K562 (cell line): ENCODE measurements at regions not wholly inside any gene's neighbourhood (a gene's known extent, or its start where the extent isn't known, plus 50 kb on each side); places are given as distances from the start of the nearest gene placed in this dataset.

Experiments used
- ATF3 ChIP-seq, 2 experiments: fragments of 450-650 bp in 1 of 2; sonication (generic) in 1 of 2; formaldehyde crosslinking in 1 of 2; IDR thresholded peaks in 1 of 2; conservative IDR thresholded peaks in 1 of 2; 2 replicates each; pipeline versions ENCODE4 v1.6.1 to v1.8.1; 2016 to 2023; ENCODE audit warnings: mild to moderate bottlenecking in 2 of 2, moderate library complexity in 2 of 2, inconsistent platforms in 1 of 2, missing genetic modification reagents in 1 of 2
- C11orf30 ChIP-seq: fragments of 450-650 bp; IDR thresholded peaks from 2 replicates; pipeline ENCODE4 v1.6.1; 2016; ENCODE audit warnings: low read depth, mild to moderate bottlenecking
- CCNT2 ChIP-seq: IDR thresholded peaks from 2 replicates; pipeline ENCODE4 v1.6.1; 2011; ENCODE audit warnings: borderline replicate concordance, low read depth, mild to moderate bottlenecking, moderate library complexity, mixed read lengths, low read length; ENCODE audit not compliant: insufficient read length; ENCODE audit errors: extremely low read depth
- ESRRB ChIP-seq: fragments of 250-450 bp; sonication (Bioruptor Pico); IDR thresholded peaks from 2 replicates; pipeline ENCODE4 v1.5.0; 2020; ENCODE audit warnings: mild to moderate bottlenecking, moderate library complexity, borderline replicate concordance
- FOS ChIP-seq: IDR thresholded peaks from 3 replicates; pipeline ENCODE4 v1.6.1; 2011; ENCODE audit not compliant: insufficient read length; ENCODE audit errors: extremely low read depth
- GTF2F1 ChIP-seq: IDR thresholded peaks from 2 replicates; pipeline ENCODE4 v1.6.1; 2011; ENCODE audit warnings: low read depth, low read length, improper control_type of control experiment
- LARP7 ChIP-seq: fragments of 450-650 bp; IDR thresholded peaks from 2 replicates; pipeline ENCODE4 v1.6.1; 2016
- NCOA1 ChIP-seq: fragments of 450-650 bp; IDR thresholded peaks from 2 replicates; pipeline ENCODE4 v1.6.1; 2016; ENCODE audit warnings: low read depth
- NCOA2 ChIP-seq, 2 experiments: fragments of 450-650 bp; IDR thresholded peaks; 2 replicates each; pipeline ENCODE4 v1.6.1; 2018; ENCODE audit warnings: mild to moderate bottlenecking in 2 of 2, moderate library complexity in 1 of 2; ENCODE audit not compliant: partially characterized antibody in 2 of 2
- NCOA6 ChIP-seq: fragments of 450-650 bp; IDR thresholded peaks from 2 replicates; pipeline ENCODE4 v1.6.1; 2017; ENCODE audit warnings: mild to moderate bottlenecking
- NELFE ChIP-seq: IDR thresholded peaks from 2 replicates; pipeline ENCODE4 v1.6.1; 2011; ENCODE audit warnings: mild to moderate bottlenecking; ENCODE audit not compliant: insufficient read depth, insufficient read length
- NR4A1 ChIP-seq, 2 experiments: fragments of 250-450 bp in 1 of 2; fragments of 450-650 bp in 1 of 2; sonication (Bioruptor Pico) in 1 of 2; IDR thresholded peaks; 2 replicates each; pipeline versions ENCODE4 v1.4.0 to v1.6.1; 2016 to 2020; ENCODE audit warnings: mild to moderate bottlenecking in 2 of 2, missing compliant biosample characterization in 1 of 2, missing genetic modification characterization in 1 of 2, moderate library complexity in 1 of 2
- PKNOX1 ChIP-seq: fragments of 450-650 bp; IDR thresholded peaks from 2 replicates; pipeline ENCODE4 v1.6.1; 2016
- PTBP1 ChIP-seq: fragments of 200-400 bp; formaldehyde crosslinking; IDR thresholded peaks from 2 replicates; pipeline ENCODE4 v1.6.1; 2017; ENCODE audit warnings: low read depth, low read length
- RHOXF2B ChIP-seq: fragments of 250-450 bp; sonication (Bioruptor Pico); conservative IDR thresholded peaks from 2 replicates; pipeline ENCODE4 v1.5.1; 2021
- RUNX1 ChIP-seq: sonication (generic); IDR thresholded peaks from 2 replicates; pipeline ENCODE4 v1.6.1; 2016; ENCODE audit warnings: antibody characterized with exemption, low read depth
- SAFB ChIP-seq: fragments of 200-400 bp; formaldehyde crosslinking; IDR thresholded peaks from 2 replicates; pipeline ENCODE4 v1.6.1; 2017; ENCODE audit warnings: low read depth, low read length, borderline replicate concordance
- SP2 ChIP-seq: IDR thresholded peaks from 2 replicates; pipeline ENCODE4 v1.6.1; 2011; ENCODE audit warnings: mild to moderate bottlenecking, low read depth, low read length, moderate library complexity; ENCODE audit not compliant: poor library complexity, severe bottlenecking; ENCODE audit errors: extremely low read depth
- SPI1 ChIP-seq: IDR thresholded peaks from 2 replicates; pipeline ENCODE4 v1.6.1; 2011; ENCODE audit warnings: low read depth, low read length, control low read depth, borderline replicate concordance
- SRSF9 ChIP-seq: fragments of 200-400 bp; formaldehyde crosslinking; IDR thresholded peaks from 2 replicates; pipeline ENCODE4 v1.6.1; 2017; ENCODE audit warnings: low read depth, low read length, borderline replicate concordance
- THAP7 ChIP-seq: fragments of 250-450 bp; sonication (Bioruptor Pico); IDR thresholded peaks from 2 replicates; pipeline ENCODE4 v1.5.0; 2021
- ZBTB26 ChIP-seq: fragments of 450-650 bp; formaldehyde crosslinking; IDR thresholded peaks from 2 replicates; pipeline ENCODE4 v1.4.0; 2022; ENCODE audit warnings: missing genetic modification characterization
- ZFP36 ChIP-seq: fragments of 150-350 bp; IDR thresholded peaks from 2 replicates; pipeline ENCODE4 v1.6.1; 2018; ENCODE audit warnings: low read length, low read depth; ENCODE audit not compliant: partially characterized antibody
- ZNF316 ChIP-seq: fragments of 450-650 bp; IDR thresholded peaks from 2 replicates; pipeline ENCODE4 v1.6.1; 2016
- ZNF668 ChIP-seq: fragments of 250-450 bp; sonication (Bioruptor Pico); IDR thresholded peaks from 2 replicates; pipeline ENCODE4 v1.8.0; 2022; ENCODE audit warnings: mild to moderate bottlenecking, inconsistent platforms
- ZNF830 ChIP-seq: fragments of 250-450 bp; sonication (Bioruptor Pico); IDR thresholded peaks from 2 replicates; pipeline ENCODE4 v1.5.0; 2021; ENCODE audit warnings: mild to moderate bottlenecking

GRCh38 chr6:27145731-27146455 lies 101.6 kb upstream of the PRSS16 start (continued):
- TF ChIP-seq ZBTB26 (CRISPR knock-in tag) = 0 out of 2 replicates have a peak, but pooled peaks have one; percentile 8
- no peak for TF ChIP-seq NCOA2 (IDR thresholded peaks at IDR 0.05; ENCODE audit: partially characterized antibody in 2 of 2)
- no peak for TF ChIP-seq SAFB
- TF ChIP-seq C11orf30 = peak; percentile 28; the same call in 1 of the 2 replicates
- TF ChIP-seq SP2 = no peak
- 0 out of 2 replicates have a peak, but pooled peaks have one; percentile 21 for TF ChIP-seq ESRRB
- no peak; the same call in 1 of the 2 replicates for TF ChIP-seq PKNOX1
- TF ChIP-seq CCNT2 = peak; percentile 47
- TF ChIP-seq GTF2F1 = 0 out of 2 replicates have a peak, but pooled peaks have one; percentile 68
- TF ChIP-seq RUNX1 = no peak
- no peak for TF ChIP-seq ATF3 (IDR thresholded peaks at IDR 0.05)
- peak; percentile 20; the same call in 1 of the 2 replicates for TF ChIP-seq ATF3 (CRISPR knock-in tag; conservative IDR thresholded peaks at IDR 0.05)
- no peak for TF ChIP-seq SRSF9
- peak; percentile 81 for TF ChIP-seq THAP7 (CRISPR knock-in tag)
- no peak for TF ChIP-seq ZFP36
- TF ChIP-seq NELFE = no peak
- TF ChIP-seq PTBP1 = peak; percentile 78
- TF ChIP-seq SPI1 = peak; percentile 76
- peak; percentile 75; the same call in 1 of the 2 replicates for TF ChIP-seq ZNF830
- peak; percentile 63; the same call in 1 of the 2 replicates for TF ChIP-seq ZNF316
- no peak; the same call in 1 of the 2 replicates for TF ChIP-seq NCOA1
- no peak for TF ChIP-seq NCOA6
- no peak for TF ChIP-seq ZNF668 (CRISPR knock-in tag)
- no peak for TF ChIP-seq NR4A1 (CRISPR knock-in tag; IDR thresholded peaks at IDR 0.05)
- peak; percentile 65; the same call in 1 of the 2 replicates for TF ChIP-seq NR4A1 (tag; IDR thresholded peaks at IDR 0.05)
- TF ChIP-seq FOS = no peak
- TF ChIP-seq LARP7 = no peak
- 0 out of 2 replicates have a peak, but pooled peaks have one; percentile 48 for TF ChIP-seq RHOXF2B
